ENCODE measurements at regions not wholly inside any gene's neighbourhood (a gene's known extent, or its start where the extent isn't known, plus 50 kb on each side); places are given as distances from the start of the nearest gene placed in this dataset.
"Not testable (repeated sequence)": the region's sequence is repeated elsewhere in the genome, so short reads cannot be mapped to it uniquely, and the experiment has no call there.

- no peak for DNase-seq
Observed at GRCh38 chr20:29296256-29297230, 1960.9 kb upstream of the DEFB115 start.

GRCh38 chr20:29297411-29298270 lies 1959.8 kb upstream of the DEFB115 start:
- no peak for DNase-seq

- DNase-seq: no peak
Observed at GRCh38 chr20:29298271-29298590, 1959.2 kb upstream of the DEFB115 start.

- no peak for DNase-seq
Observed at GRCh38 chr20:29298759-29299613, 1958.5 kb upstream of the DEFB115 start.

GRCh38 chr20:29299811-29300578 lies 1957.5 kb upstream of the DEFB115 start:
- no peak for DNase-seq

- no peak for DNase-seq
Observed at GRCh38 chr20:29300579-29301551, 1956.6 kb upstream of the DEFB115 start.

GRCh38 chr20:29301624-29302259 lies 1955.7 kb upstream of the DEFB115 start:
- DNase-seq: no peak

- DNase-seq: no peak
Observed at GRCh38 chr20:29302979-29303644, 1954.4 kb upstream of the DEFB115 start.

- no peak for DNase-seq
Observed at GRCh38 chr20:29306390-29307072, 1950.9 kb upstream of the DEFB115 start.

- DNase-seq: not testable (repeated sequence)
Observed at GRCh38 chr20:29307484-29307883, 1950.0 kb upstream of the DEFB115 start.

GRCh38 chr20:29308956-29309355 lies 1948.5 kb upstream of the DEFB115 start:
- not testable (repeated sequence) for DNase-seq

- not testable (repeated sequence) for DNase-seq
Observed at GRCh38 chr20:29309481-29309880, 1948.0 kb upstream of the DEFB115 start.

GRCh38 chr20:29311046-29311445 lies 1946.4 kb upstream of the DEFB115 start:
- not testable (repeated sequence) for DNase-seq

GRCh38 chr20:29312679-29313078 lies 1944.8 kb upstream of the DEFB115 start:
- not testable (repeated sequence) for DNase-seq

- DNase-seq: no peak
Observed at GRCh38 chr20:29313481-29313880, 1944.0 kb upstream of the DEFB115 start.

- DNase-seq: no peak
Observed at GRCh38 chr20:29314294-29314693, 1943.2 kb upstream of the DEFB115 start.

GRCh38 chr20:29318871-29319461 lies 1938.5 kb upstream of the DEFB115 start:
- no peak for DNase-seq

GRCh38 chr20:29319725-29320124 lies 1937.7 kb upstream of the DEFB115 start:
- no peak for DNase-seq
